ENCODE measurements at regions not wholly inside any gene's neighbourhood (a gene's known extent, or its start where the extent isn't known, plus 50 kb on each side); places are given as distances from the start of the nearest gene placed in this dataset.
"Not testable (repeated sequence)": the region's sequence is repeated elsewhere in the genome, so short reads cannot be mapped to it uniquely, and the experiment has no call there.

DNA sequence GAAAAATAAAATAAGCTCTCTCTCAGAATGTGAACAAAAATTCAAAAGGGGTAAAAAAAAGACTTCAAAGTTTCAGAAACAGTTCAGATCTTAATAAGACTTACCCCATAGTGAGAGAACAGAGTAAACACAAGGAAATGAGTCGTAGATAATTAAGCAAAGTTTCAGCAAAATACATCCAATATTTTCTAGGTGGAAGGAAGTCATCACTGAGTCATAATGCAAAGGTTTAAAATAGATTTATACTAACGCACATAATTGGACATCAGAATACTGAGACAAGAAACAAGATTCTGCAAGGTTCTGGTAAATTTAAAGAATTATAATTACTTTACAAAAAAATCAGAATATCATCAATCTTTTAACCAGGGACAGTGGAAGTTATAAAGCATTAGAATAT, 1370.7 kb upstream of the ATXN8OS start:
- DNase-seq, result no peak

- peak; percentile 60 for DNase-seq
Observed at GRCh38 chr13:68727798-68728197, 1379.8 kb upstream of the ATXN8OS start.

GRCh38 chr13:68727165-68727564, 1380.5 kb upstream of the ATXN8OS start:
- no peak for DNase-seq

- no peak for DNase-seq
Observed at GRCh38 chr13:68719815-68720214, 1387.8 kb upstream of the ATXN8OS start.

- no peak for DNase-seq
Observed at GRCh38 chr13:68715651-68716050, 1392.0 kb upstream of the ATXN8OS start.

GRCh38 chr13:68714292-68714691, 1393.3 kb upstream of the ATXN8OS start:
- DNase-seq, result no peak

- no peak for DNase-seq
Observed at GRCh38 chr13:68713394-68713793, 1394.2 kb upstream of the ATXN8OS start.

DNA sequence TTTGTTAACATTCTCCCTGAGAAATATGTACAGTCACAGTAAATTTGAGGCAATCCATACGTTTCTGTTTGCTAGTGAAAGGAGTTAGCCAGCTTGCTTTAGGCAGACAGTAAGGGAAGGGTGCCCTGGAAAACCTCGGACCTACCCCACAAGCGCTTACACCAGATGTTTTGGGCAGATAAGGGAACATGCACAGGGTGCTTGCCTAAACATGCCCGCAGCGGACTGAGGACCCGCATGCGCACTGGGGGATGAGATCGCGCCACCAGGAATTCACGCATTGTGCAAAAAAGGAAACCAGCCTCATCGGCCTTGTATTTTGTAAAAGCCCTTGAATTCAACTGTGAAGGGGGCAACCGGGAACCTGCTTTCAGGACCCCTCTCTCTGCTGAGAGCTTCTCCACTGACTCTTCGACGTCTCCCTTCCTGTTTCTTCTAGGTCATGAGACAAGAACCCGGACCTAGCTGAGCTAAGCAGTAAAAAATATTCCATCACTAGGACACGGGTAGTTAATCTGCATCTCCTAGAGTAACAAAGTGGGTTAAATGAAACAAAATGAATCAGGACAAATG, 1399.2 kb upstream of the ATXN8OS start:
- DNase-seq, result no peak

GRCh38 chr13:68706044-68706443, 1401.6 kb upstream of the ATXN8OS start:
- DNase-seq, result not testable (repeated sequence)

DNA sequence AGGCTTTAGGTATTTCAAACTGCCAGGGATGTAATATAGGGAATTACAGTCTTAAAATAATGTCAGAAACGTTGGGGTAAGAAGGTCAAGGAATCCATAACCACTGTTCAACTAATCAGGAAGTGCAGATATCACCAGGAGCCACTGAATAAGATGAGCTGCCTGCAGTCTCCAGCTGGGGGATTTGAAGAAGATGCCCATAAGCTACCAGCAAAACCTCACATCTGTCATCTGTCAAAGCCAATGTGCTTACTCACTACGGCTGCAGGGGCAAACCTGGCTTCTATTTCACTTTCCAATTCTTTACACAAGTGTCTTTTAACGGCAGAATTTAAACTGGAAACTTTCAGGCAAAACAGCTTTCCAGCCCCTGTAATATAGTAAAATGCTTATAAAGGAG, 1410.1 kb upstream of the ATXN8OS start:
- no peak for DNase-seq

- no peak for DNase-seq
Observed at GRCh38 chr13:68696907-68697306, 1410.7 kb upstream of the ATXN8OS start.

GRCh38 chr13:68692049-68692448, 1415.6 kb upstream of the ATXN8OS start:
- no peak for DNase-seq

GRCh38 chr13:68690567-68690966, 1417.1 kb upstream of the ATXN8OS start:
- DNase-seq, result no peak

GRCh38 chr13:68676513-68677115, 1431.0 kb upstream of the ATXN8OS start:
- DNase-seq, result no peak

DNA sequence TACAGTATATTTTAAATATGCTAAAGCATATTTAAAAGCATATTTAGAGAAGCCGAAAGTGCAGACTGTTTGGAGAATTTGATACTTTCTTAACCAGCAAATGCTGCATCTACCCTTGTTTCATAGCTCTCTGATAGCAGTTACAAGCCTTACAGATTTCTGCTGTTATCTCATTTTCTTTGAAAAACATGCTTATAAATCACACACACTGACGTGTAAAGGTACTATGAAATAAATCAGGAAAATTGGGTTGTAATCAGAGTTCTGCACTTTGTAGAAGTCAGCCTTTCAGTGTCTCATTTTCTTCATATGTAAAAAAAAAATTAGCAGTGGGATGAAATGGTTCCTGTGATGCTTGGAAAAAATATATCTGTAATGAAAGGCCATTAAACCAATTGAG, 1432.4 kb upstream of the ATXN8OS start:
- no peak for DNase-seq

GRCh38 chr13:68667863-68668262, 1437.7 kb upstream of the PCDH9 start:
- no peak for DNase-seq

DNA sequence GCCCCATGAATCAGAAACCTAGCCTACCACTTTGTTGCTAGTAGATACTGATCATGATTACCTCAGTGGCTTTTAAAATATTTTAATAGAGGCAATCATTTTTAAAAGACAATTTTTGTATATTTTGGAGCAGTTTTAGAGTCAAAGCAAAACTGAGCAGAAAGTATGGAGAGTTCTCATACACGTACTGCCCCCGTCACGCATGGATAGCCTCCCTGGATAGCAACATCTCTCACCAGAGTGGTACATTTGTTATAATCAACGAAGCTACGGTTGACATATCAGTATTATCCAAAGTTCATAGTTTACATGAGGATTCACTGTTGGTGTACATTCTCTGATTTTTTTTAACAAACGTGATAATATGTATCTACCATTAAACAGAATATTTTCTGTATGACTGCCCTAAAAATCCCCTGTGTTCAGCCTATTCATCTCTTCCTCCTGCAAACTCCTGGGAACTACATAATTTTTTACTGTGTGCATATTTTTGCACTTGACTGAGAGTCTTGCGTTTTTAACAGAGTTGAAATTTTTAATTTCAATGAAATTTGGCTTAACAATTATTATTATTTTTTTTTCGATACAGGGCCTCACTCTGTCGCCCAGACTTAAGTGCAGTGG, 1436.8 kb upstream of the PCDH9 start:
- DNase-seq, result no peak

GRCh38 chr13:68645814-68646213, 1415.7 kb upstream of the PCDH9 start:
- DNase-seq, result no peak

GRCh38 chr13:68644611-68645010, 1414.5 kb upstream of the PCDH9 start:
- no peak for DNase-seq

DNA sequence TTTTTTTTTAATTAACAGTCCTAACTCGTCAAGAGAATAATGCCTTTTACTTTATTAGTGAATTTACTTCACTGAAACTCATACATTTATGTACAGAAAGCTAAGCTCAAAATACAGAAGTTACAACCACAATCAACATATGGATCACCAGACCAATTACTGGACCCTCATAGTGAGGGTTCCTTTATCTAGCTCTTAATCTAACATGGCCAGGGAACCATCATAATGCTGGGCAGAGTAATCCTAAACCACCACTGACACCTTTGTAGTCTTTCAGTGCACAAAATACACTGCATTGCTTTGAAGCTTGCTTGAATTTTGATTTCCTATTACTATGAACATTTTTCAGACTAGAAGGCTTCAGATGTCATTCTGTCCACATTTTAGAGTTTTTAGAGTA, 1406.6 kb upstream of the PCDH9 start:
- DNase-seq, result no peak

- no peak for DNase-seq
Observed at GRCh38 chr13:68628994-68629393, 1398.9 kb upstream of the PCDH9 start.

- DNase-seq, result no peak
Observed at GRCh38 chr13:68627379-68627778, 1397.2 kb upstream of the PCDH9 start.

DNA sequence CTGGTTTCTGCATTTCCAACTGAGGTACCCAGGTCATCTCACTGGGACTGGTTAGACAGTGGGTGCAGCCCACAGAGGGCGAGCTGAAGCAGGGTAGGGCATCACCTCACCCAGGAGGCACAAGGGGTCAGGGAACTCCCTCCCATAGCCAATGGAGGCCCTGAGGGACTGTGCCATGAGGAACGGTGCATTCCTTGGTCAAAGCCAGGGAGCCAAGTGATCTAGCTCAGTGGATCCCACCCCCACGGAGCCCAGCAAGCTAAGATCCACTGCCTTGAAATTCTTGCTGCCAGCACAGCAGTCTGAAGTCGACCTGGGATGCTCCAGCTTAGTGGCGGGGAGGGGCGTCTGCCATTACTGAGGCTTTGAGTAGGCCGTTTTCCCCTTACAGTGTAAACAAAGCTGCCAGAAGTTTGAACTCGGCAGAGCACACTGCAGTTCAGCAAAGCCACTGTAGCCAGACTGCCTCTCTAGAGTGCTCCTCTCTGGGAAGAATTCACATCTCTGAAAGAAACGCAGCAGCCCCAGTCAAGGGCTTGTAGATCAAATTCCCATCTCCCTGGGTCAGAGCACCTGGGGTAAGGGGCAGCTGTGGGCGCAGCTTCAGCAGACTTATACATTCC, 1386.6 kb upstream of the PCDH9 start:
- DNase-seq, result no peak

DNA sequence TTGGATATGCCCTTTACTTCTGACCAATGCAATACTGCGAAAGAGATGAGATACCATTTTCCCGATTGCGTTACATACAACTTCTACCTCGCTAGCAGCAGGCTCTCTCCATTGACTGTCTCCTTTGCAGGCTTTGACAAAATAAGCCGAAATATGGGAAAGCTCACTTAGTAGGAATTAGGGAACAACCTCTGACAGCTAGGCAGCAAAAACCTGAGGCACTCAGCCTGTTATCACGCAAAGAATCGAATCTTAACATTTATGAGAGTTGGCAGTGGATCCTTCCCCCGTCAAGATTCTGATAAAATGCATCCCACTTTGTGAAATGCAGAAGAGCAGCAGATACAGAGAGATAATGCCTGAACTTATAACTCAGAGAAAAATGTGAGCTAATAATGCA, 1379.5 kb upstream of the PCDH9 start:
- DNase-seq, result no peak

Data from NCI-H345 (cell line).